ENCODE measurements at regions not wholly inside any gene's neighbourhood (a gene's known extent, or its start where the extent isn't known, plus 50 kb on each side); places are given as distances from the start of the nearest gene placed in this dataset.

DNA sequence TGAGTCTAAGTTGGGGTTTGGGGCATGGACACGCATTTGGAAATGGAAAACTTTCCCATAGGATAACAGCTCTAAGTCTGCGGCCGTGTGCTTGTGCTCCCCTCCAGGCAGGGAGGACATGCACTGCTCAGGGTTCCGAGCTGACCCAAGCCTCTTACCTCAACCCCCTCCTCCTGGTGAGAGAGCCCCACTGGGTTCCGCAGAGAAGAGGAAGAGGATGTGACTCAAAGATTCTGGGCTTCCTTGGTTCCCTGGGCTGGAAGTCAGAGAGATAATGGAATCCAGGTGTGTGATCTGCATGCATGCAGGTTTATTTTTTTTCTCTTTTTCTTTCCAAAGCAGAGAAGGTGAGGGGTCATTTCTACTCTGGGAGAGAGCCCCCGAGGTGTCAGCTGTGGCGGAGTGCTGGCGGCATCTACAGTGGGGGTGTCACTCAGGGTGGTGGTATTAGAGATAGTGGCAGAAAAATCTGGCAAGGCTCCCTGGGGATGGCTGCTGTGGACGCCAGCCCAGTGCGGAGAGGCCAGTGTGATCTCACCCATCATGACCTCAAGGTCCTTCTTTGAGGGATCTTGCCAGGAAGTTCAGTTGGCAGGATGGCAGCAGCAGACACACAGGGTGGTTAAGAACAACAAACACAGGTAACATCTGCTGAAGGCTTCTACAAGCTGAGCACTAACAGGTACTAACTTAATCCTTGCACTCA lies 168.7 kb upstream of the HAND2 start:
- no peak for DNase-seq (ENCODE audit: low spot score)
- Mint-ChIP-seq H3K4me3 (no peak overlapping the region), H3K36me3 (ENCODE audit: low read depth) (no peaks in the 10 kb centered on the region), H3K4me1 (ENCODE audit: low read depth) (no peaks in the 10 kb centered on the region), H3K9me3 (no peaks in the 10 kb centered on the region), H3K27me3 (ENCODE audit: insufficient read depth) (no peaks in the 10 kb centered on the region), H3K27ac (no peak overlapping the region)
- intact Hi-C loops (cut with micrococcal nuclease): no loop called here

DNA sequence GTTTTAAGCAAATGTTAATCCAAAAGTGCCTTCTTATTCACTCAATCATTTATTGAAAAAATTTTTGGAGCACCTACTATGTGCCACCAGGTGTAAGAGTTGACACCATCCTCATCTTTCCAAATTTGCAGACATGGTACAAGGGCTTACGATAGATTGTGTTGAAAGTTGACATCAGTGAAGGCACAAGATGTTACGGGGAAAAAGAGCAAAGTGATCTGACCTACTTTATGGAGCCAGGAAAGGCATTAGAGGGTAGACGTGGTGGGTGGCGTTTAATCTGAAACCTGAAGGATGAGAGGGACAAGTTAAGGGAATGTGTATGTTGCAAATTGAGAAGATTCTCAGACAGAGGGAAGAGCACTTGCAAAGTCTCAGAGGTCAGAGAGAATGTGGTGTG lies 167.8 kb upstream of the HAND2 start:
- intact Hi-C loops (cut with micrococcal nuclease): no loop called here
- no peak for DNase-seq (ENCODE audit: low spot score)
- Mint-ChIP-seq H3K27ac (no peak overlapping the region), H3K27me3 (ENCODE audit: insufficient read depth) (no peaks in the 10 kb centered on the region), H3K9me3 (no peaks in the 10 kb centered on the region), H3K4me1 (ENCODE audit: low read depth) (no peaks in the 10 kb centered on the region), H3K36me3 (ENCODE audit: low read depth) (no peaks in the 10 kb centered on the region), H3K4me3 (no peak overlapping the region)

DNA sequence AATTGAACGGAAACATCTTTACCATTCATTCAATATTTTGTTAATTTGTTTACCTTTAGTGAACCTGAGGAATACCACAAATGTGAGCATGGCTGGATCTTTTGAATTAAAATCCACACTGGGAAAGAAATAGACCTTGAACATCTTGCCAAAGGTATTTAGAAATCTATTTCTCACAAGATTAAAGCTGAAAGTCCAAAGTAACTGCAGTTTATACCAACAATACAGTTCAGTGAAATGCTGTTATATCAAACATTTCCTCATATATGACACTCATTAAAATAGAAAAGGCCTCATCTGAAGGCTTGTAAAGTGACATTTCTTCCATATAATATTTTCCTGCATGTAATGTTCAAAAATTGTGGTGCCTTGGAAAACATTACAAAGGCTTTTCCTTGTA lies 166.5 kb upstream of the HAND2 start:
- Mint-ChIP-seq H3K4me3 (no peak overlapping the region), H3K9me3 (no peaks in the 10 kb centered on the region), H3K27me3 (ENCODE audit: insufficient read depth) (no peaks in the 10 kb centered on the region), H3K36me3 (ENCODE audit: low read depth) (no peaks in the 10 kb centered on the region), H3K27ac (no peak overlapping the region), H3K4me1 (ENCODE audit: low read depth) (no peaks in the 10 kb centered on the region)
- intact Hi-C loops (cut with micrococcal nuclease): no loop called here
- no peak for DNase-seq (ENCODE audit: low spot score)

DNA sequence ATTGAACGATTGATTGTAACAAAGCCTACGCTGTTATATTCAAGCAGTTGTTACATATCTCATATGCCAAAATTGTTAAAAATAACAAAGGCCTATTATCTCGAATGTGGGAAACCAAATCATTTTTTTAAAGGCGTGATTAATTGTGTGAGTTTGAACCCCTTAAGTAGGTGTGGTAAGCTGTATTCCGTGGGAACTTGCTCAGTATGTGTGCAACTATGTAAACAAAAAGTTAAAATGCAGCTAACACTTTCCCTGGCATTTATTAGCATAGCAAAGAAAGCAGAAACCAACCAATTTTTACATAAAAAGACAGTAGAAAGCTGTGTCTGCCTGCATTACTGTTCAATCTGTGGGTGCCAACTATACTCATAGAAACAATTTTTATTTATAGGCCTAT lies 166.0 kb upstream of the HAND2 start:
- H3K4me3 Mint-ChIP-seq: no peak overlapping the region
- intact Hi-C loops (cut with micrococcal nuclease): no loop called here
- no peak for DNase-seq (ENCODE audit: low spot score)
- no peaks in the 10 kb centered on the region for H3K36me3 Mint-ChIP-seq (ENCODE audit: low read depth)
- no peaks in the 10 kb centered on the region for H3K9me3 Mint-ChIP-seq
- H3K4me1 Mint-ChIP-seq (ENCODE audit: low read depth): no peaks in the 10 kb centered on the region
- H3K27me3 Mint-ChIP-seq (ENCODE audit: insufficient read depth): no peaks in the 10 kb centered on the region
- no peak overlapping the region for H3K27ac Mint-ChIP-seq

- no peak for DNase-seq (ENCODE audit: low spot score)
- intact Hi-C loops (cut with micrococcal nuclease): no loop called here
- Mint-ChIP-seq H3K9me3 (no peaks in the 10 kb centered on the region), H3K36me3 (ENCODE audit: low read depth) (no peaks in the 10 kb centered on the region), H3K4me1 (ENCODE audit: low read depth) (no peaks in the 10 kb centered on the region), H3K27me3 (ENCODE audit: insufficient read depth) (no peaks in the 10 kb centered on the region), H3K4me3 (no peak overlapping the region), H3K27ac (no peak overlapping the region)
Observed at GRCh38 chr4:173685831-173686210, 155.8 kb upstream of the HAND2 start.

GRCh38 chr4:173685165-173685830 lies 155.3 kb upstream of the HAND2 start:
- H3K4me1 Mint-ChIP-seq (ENCODE audit: low read depth): no peaks in the 10 kb centered on the region

GRCh38 chr4:173684223-173684622 lies 154.2 kb upstream of the HAND2 start:
- H3K4me3 Mint-ChIP-seq: no peak overlapping the region
- no peaks in the 10 kb centered on the region for H3K36me3 Mint-ChIP-seq (ENCODE audit: low read depth)
- DNase-seq (ENCODE audit: low spot score): no peak
- no peaks in the 10 kb centered on the region for H3K9me3 Mint-ChIP-seq
- no peaks in the 10 kb centered on the region for H3K4me1 Mint-ChIP-seq (ENCODE audit: low read depth)
- no peak overlapping the region for H3K27ac Mint-ChIP-seq
- H3K27me3 Mint-ChIP-seq (ENCODE audit: insufficient read depth): peaks cover 2% of the 10 kb centered on the region
- intact Hi-C loops (cut with micrococcal nuclease): no loop called here

More at GRCh38 chr4:173685165-173685830, 155.3 kb upstream of the HAND2 start:
- no peaks in the 10 kb centered on the region for H3K36me3 Mint-ChIP-seq (ENCODE audit: low read depth)
- H3K9me3 Mint-ChIP-seq: no peaks in the 10 kb centered on the region
- no peaks in the 10 kb centered on the region for H3K27me3 Mint-ChIP-seq (ENCODE audit: insufficient read depth)
- no peak for DNase-seq (ENCODE audit: low spot score)
- intact Hi-C loops (cut with micrococcal nuclease): no loop called here
- no peak overlapping the region for H3K27ac Mint-ChIP-seq
- no peak overlapping the region for H3K4me3 Mint-ChIP-seq

- H3K27ac Mint-ChIP-seq: no peak overlapping the region
- intact Hi-C loops (cut with micrococcal nuclease): no loop called here
- H3K4me3 Mint-ChIP-seq: no peak overlapping the region
- H3K27me3 Mint-ChIP-seq (ENCODE audit: insufficient read depth): peaks cover 2% of the 10 kb centered on the region
- H3K36me3 Mint-ChIP-seq (ENCODE audit: low read depth): no peaks in the 10 kb centered on the region
- H3K9me3 Mint-ChIP-seq: no peaks in the 10 kb centered on the region
- H3K4me1 Mint-ChIP-seq (ENCODE audit: low read depth): no peaks in the 10 kb centered on the region
- DNase-seq (ENCODE audit: low spot score): no peak
Observed at GRCh38 chr4:173682609-173683008, 152.6 kb upstream of the HAND2 start.

DNA sequence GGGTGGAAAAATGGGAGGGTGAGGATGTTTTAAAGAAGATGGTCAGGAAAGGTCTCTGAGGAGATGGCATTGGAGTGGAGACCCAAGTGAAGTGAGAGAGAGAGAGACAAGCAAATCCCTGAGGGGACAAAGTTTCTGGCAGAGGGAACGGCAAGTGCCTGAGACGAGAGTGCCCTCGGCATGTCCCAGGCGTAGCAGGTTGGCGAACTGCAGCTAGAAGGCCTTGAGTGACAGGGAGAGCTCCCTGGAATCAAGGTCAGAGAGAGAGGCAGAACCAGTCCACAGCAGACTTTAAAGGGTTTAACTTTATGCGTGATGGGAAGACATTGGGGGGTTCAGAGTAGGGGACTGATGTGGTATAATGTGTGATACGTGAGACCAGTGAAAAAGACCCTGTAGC lies 150.2 kb upstream of the HAND2 start:
- no peaks in the 10 kb centered on the region for H3K36me3 Mint-ChIP-seq (ENCODE audit: low read depth)
- H3K4me1 Mint-ChIP-seq (ENCODE audit: low read depth): no peaks in the 10 kb centered on the region
- intact Hi-C loops (cut with micrococcal nuclease): no loop called here

DNA sequence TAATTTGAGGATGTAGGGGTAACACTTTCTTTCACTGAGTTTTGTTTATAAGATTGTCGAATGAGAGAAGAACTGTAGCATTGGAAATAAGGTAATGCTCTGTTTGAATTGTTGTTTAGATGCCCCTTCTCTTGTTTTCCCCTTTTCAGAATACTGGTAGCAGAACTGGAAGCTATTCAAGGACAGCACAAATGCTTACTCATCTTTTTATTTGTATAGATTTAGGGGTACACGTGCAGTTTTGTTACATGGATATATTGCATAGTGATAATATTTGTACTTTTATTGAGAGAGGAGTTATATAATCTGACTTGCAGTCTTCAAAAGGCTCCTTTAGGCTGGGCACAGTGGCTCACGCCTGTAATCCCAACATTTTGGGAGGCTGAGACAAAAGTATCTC lies 145.4 kb upstream of the HAND2 start:
- Mint-ChIP-seq H3K27ac (no peak overlapping the region), H3K4me3 (no peak overlapping the region), H3K9me3 (no peaks in the 10 kb centered on the region), H3K36me3 (ENCODE audit: low read depth) (no peaks in the 10 kb centered on the region), H3K27me3 (ENCODE audit: insufficient read depth) (peaks cover 2% of the 10 kb centered on the region), H3K4me1 (ENCODE audit: low read depth) (no peaks in the 10 kb centered on the region)
- intact Hi-C loops (cut with micrococcal nuclease): no loop called here
- no peak for DNase-seq (ENCODE audit: low spot score)

More for the DNA sequence above, 150.2 kb upstream of the HAND2 start:
- Mint-ChIP-seq H3K27ac (no peak overlapping the region), H3K27me3 (ENCODE audit: insufficient read depth) (peaks cover 2% of the 10 kb centered on the region), H3K4me3 (no peak overlapping the region), H3K9me3 (no peaks in the 10 kb centered on the region)
- no peak for DNase-seq (ENCODE audit: low spot score)

GRCh38 chr4:173669460-173670179 lies 139.6 kb upstream of the HAND2 start:
- no peak for DNase-seq (ENCODE audit: low spot score)
- intact Hi-C loops (cut with micrococcal nuclease): no loop called here
- H3K27ac Mint-ChIP-seq: no peak overlapping the region
- no peaks in the 10 kb centered on the region for H3K4me1 Mint-ChIP-seq (ENCODE audit: low read depth)
- no peak overlapping the region for H3K4me3 Mint-ChIP-seq
- H3K36me3 Mint-ChIP-seq (ENCODE audit: low read depth): no peaks in the 10 kb centered on the region
- no peaks in the 10 kb centered on the region for H3K27me3 Mint-ChIP-seq (ENCODE audit: insufficient read depth)
- H3K9me3 Mint-ChIP-seq: no peaks in the 10 kb centered on the region

DNA sequence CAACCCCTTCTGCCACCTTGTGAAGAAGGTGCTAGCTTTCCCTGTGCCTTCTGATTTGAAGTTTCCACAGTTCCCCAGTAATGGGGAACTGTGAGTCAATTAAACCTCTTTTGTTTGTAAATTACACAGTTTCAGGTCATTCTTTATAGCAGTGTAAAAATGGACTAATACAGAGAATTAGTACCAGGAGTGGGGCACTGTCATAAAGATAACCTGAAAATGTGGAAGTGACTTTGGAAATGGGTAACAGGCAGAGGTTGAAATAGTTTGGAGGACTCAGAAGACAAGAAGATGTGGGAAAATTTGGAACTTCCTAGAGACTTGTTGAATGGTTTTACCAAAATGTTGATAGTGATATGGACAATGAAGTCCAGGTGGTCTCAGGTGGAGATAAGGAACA lies 131.0 kb upstream of the HAND2 start:
- DNase-seq (ENCODE audit: low spot score): no peak
- intact Hi-C loops (cut with micrococcal nuclease): no loop called here
- H3K9me3 Mint-ChIP-seq: peaks cover 4% of the 10 kb centered on the region
- no peaks in the 10 kb centered on the region for H3K36me3 Mint-ChIP-seq (ENCODE audit: low read depth)
- no peak overlapping the region for H3K27ac Mint-ChIP-seq
- H3K27me3 Mint-ChIP-seq (ENCODE audit: insufficient read depth): peaks cover 2% of the 10 kb centered on the region
- no peak overlapping the region for H3K4me3 Mint-ChIP-seq
- H3K4me1 Mint-ChIP-seq (ENCODE audit: low read depth): no peaks in the 10 kb centered on the region

DNA sequence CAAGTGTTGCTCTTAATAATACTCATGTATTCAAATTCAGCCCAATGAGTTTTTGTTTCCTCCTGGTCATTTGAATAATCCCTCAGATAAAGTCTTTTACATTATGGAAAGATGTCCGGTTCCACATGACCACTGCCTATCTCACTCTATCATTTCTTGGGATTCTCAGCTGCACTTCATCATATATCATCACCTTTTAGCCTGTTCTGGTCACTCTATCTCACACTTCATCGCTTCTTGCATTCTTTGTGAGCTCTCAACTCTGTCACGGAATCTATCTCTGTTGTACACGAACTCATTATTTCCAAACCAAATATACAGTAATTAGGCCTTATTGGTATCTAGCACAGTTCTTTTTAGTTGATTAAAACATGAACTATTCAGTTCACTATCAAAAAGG lies 126.9 kb upstream of the HAND2 start:
- Mint-ChIP-seq H3K4me1 (ENCODE audit: low read depth) (no peaks in the 10 kb centered on the region), H3K27me3 (ENCODE audit: insufficient read depth) (no peaks in the 10 kb centered on the region), H3K9me3 (peaks cover 4% of the 10 kb centered on the region), H3K4me3 (no peak overlapping the region), H3K27ac (no peak overlapping the region), H3K36me3 (ENCODE audit: low read depth) (no peaks in the 10 kb centered on the region)
- no peak for DNase-seq (ENCODE audit: low spot score)
- intact Hi-C loops (cut with micrococcal nuclease): no loop called here
